NCI-H2107 (cell line): ENCODE measurements at regions not wholly inside any gene's neighbourhood (a gene's known extent, or its start where the extent isn't known, plus 50 kb on each side); places are given as distances from the start of the nearest gene placed in this dataset.

Source experiments
- DNase-seq: peaks from one replicate; lab custom pipeline; 2025; lab: John Stamatoyannopoulos, UW

DNA sequence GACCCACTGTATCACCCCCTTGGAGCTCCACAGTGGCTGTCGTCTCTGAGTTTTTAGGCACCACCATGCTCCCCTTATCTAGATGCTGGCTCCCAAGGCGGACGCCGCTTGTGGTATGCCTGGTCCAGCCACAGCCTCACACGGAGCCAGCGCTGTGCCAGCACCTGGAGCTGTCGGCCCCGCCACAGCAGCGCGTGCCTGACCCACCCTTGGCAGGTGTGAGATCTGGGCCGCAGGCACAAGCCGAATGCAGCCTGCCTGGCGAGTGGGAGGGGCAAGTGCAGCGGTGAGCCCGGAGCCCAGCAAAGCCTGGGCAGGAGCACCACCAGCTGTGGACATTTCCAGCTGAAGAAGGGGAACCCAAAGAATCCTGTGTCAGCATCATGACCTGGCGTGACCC is 91.9 kb upstream of the BACE2 start:
- no peak for DNase-seq

- DNase-seq = no peak
Observed at GRCh38 chr21:41079159-41079558, 88.8 kb upstream of the BACE2 start.

DNA sequence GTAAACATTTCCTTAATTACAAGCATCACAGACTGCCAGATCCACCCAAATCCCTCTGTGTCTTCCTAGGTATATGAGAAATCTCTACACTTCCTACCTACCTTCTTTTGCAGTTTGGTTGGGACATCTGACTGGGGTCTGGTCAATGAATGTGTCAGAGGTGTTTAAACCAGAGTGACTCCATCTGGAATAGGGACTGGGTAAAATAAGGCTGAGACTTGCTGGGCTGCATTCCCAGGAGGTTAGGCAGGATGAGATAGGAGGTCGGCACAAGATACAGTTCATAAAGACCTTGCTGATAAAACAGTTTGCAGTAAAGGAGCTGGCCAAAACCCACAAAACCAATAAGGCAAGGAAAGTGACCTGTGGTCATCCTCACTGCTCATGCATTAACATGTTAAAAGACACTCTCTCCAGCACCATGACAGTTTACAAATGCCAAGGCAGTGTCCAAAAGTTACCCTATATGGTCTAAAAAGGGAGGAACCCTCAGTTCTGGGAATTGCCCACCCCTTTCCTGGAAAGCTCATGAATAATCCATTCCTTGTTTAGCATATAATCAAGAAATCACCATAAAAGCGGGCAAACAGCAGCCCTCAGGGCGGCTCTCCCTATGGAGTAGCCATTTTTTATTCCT is 87.4 kb upstream of the BACE2 start:
- DNase-seq = no peak

DNA sequence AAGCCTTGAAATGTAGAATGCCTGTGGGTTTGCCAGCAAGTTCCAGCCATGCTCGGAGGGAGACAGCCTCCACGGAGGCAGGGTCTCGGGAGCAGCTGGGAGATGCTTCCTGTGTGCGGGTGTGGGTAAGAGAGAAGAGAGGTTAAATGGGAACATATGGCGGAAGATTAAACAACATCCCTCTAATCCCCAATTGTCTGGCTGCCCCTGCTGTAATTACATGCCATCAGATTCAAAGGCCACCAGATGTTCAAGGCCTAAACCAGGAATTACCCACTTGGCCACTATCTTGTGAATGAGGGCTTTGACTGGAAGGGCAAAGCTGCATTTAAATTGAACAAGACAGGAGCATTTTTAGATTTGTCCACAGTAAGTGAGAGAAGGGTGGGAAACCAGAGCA is 81.4 kb upstream of the BACE2 start:
- DNase-seq = no peak

DNA sequence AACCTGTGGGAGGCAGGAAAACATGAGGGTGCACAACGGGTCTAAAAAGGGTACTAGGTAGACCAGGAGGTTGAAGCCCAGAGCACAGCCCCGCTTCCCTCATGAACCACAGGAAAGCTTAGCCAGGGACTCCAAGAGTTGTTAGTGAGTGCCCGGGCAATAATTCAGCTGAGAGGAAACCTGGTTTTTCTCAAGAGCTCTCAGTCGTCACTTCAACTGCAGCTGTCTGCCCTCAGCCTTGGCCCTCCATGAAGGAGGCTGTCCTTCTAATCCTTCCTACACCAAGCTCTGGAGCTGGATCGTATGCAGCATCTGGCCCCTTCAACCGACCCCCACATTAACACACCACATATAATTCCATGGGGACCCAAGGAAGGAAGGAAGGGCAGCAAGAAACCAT is 77.0 kb upstream of the BACE2 start:
- no peak for DNase-seq

GRCh38 chr21:41091616-41092015 is 76.3 kb upstream of the BACE2 start:
- DNase-seq = no peak

GRCh38 chr21:41092312-41092711 is 75.6 kb upstream of the BACE2 start:
- no peak for DNase-seq

DNA sequence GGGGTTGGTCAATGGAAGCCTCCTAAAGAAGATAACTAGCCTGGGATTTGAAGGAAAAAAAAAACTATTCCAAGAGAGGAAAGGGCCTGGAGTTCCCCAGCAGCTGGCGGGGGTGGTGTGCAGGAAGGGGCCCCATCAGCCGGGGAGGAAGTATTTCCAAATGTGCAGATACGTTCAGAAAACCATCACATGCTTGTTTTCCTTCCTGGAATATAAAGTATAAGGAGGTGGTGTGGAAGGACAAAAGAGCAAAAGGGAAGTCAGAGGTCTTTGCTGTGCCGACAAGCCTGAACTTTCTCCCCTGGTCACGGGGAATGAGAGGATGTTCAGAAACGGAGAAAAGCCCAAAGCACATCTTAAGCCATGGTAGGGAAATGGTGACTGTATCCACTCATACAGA is 72.0 kb upstream of the BACE2 start:
- DNase-seq = no peak

DNA sequence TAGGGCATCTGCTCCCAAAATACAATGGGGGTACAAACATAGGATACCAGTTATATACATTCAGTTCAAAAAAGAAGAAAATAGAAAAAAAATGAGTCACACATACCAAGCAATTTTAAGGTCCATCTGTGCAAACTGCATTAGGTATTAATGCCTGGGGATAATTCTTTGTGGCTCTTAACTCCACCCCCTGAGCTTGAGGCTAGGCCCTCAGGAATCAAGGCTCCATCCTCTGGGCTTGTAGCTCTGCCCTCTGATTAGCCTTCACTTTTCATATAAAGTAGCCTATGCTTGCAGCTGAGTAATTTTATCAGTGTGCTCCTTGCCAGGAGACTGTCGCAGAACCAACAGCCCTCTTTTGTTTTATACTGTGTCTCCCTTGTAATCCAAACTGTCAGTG is 69.9 kb upstream of the BACE2 start:
- DNase-seq = no peak

DNA sequence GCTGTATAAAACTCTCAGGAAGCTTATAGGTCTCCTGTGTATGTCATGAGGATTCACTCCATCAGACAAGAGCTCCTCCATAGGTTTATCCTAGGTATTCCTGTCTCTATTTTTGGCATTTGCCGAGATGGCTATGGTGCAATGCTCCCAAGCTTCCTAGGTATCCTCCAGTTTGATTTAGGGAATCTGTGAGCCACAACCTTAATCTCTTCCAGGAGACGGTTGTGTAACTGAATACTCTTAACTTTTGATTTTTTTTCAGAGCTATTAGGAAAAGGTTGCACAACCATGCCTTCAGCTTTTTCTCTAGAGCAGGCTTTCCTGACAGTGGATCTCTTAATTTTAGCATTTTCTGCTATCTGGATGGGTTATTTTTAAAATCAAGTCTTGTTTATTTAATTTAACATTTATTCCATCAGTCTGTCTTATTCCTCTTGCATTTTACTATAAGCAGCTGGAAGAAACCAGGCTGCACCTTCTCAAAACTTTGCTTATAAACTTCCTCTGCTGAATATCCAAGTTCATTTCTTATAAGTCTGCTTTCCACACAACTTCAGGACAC is 69.4 kb upstream of the BACE2 start:
- DNase-seq = no peak

DNA sequence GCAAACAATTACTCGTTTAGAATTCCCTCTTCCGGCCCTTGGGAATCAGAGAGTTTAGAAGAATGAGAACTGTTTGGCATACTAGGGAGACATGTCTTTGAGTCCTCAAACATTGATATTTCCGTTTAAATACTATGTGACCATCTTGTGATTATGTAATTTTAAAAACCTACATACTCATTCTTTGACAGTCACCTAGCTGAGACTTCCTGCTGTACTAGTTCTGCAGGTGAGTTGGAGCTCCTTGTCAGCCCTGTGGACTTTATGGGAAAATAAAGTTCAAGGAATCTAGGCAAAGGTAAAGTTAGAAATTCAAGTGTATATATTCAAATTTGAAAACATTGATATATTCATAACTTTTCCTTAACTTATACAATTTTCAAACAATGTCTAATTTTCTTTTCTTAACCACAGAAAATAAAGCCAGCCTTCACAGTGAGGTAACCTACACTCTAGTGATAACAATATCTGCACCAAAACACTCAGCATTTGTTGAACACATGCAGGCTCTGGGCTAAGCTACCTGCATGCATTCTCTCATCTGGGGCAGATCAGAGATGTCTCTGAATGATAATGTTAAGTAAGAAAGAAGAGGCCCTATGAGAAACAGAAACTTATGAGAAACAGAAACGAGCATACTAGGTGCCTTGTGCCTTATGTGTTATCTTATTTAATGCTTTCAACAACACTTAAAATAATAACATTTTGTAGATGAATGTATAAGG is 67.0 kb upstream of the BACE2 start:
- DNase-seq = no peak

- DNase-seq = no peak
Observed at GRCh38 chr21:41102281-41102680, 65.7 kb upstream of the BACE2 start.

DNA sequence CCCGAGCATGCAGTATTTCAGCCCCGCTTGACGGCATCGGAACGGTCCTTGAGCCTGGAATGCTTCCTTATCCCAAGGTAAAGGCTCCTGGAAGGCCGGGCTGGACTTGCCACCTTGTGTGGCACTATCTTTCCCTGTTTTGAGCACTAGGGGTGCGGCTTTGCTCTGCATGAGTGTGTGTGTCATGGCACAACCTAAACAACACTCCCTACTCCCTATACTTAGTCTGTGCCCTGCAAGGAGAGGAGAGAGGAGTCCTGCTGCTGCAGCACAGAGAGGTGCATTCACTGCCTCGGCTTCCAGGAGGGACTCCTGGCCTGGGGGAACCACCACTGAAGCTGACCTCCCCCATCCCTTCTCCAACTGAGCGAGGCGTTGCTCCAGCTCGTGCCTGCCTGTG is 60.4 kb upstream of the BACE2 start:
- DNase-seq = no peak

- DNase-seq = no peak
Observed at GRCh38 chr21:41108668-41109585, 59.0 kb upstream of the BACE2 start.

DNA sequence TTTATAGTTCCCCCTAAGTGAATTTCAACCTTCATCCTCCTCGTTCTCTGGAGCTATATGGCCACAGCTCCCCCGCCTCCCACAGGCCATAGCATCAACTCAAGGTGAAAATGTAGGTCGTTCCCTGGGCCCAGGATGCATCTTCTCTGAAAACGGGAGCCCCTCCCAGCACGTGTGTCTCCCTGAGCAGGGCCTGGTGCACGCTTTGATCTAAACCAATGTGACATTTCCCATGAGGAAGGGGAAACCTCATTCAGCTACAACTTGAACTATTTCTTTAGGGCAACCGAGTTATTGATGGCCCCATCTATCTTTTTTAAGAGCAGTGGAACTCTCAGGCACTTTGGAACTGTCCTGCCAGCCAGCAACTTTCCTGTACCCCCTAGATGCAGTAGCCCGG is 57.8 kb upstream of the BACE2 start:
- DNase-seq = no peak

DNA sequence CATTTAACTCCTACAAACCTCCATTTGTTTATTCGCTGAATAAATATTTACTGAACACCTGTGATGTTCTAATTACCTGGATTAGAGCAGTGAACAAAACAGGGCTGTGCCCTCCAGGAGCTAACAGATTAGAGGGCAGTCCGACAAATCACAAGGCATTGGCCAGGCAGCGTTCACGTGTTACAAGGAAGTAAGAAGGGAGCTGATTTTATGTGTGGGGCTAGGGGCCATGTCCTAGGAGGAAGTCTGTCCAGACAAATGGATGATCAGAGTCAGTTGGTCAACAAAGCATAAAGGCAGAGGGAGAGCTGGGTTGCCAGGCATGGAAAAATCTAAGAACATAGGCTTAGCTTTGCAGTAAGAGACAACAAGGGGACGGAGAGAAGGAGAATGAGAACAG is 57.3 kb upstream of the BACE2 start:
- no peak for DNase-seq

DNA sequence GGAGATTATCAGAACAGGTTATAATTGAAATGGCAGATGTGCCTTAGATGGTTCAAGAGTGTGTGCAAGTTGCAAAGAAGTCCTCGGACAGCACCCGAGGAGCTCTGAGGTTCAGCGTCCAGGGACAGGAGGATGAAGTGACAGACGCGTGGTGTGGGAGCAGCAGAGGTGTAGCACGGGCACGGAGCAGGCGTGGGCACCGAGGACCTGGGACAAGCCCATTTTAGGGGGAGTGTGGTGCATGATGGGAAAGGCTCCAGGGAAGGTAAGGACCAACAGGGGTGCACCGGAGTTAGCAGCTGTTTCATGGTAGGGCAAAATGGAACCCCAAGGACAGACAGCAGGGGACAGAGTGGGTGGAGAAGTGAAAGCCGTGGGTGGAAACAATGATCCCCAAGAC is 56.3 kb upstream of the BACE2 start:
- no peak for DNase-seq

DNA sequence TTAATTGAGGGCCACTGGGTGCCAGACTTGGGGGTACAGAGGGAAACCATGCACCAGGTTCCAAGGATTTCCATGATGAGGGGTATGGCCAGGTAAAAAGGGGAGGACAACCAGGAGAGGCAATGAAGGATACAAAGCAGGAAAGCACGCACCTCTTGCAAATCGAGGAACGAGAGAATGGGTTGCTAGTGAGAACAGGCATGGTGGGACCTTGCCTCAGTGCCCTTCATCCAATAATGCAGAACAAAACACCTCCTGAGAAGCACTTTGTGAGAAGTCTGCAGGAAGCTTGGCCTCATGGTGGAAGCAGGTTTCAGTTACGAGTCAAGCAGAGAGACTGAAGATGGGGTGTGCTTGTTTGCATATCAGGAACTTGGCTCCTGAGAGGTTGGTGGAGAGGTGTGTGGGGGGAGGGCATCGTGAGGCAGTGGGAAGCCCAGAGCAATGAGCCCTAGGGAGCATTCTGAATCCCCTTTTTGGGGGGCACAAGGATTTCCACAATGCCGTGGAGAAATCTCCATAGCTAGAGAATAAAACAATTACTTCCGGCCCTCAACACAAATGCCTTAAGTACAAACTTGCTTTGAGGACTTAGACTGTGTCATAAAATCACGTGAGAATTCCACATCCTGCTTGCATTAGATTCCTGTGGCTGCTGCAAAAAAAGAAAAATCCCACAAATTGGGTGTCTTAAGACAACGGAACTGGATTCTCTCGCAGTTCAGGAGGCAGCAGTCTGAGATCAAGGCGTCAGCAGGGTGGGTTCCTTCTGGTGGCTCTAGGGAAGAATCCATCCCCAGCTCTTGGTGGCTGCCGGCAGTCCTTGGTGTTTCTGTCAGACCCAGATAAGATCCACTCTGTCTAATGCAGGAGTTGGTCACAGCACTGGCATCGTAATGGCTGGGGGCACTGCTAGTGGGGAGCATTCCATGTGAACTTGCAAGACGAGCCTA is 54.9 kb upstream of the BACE2 start:
- DNase-seq = no peak

DNA sequence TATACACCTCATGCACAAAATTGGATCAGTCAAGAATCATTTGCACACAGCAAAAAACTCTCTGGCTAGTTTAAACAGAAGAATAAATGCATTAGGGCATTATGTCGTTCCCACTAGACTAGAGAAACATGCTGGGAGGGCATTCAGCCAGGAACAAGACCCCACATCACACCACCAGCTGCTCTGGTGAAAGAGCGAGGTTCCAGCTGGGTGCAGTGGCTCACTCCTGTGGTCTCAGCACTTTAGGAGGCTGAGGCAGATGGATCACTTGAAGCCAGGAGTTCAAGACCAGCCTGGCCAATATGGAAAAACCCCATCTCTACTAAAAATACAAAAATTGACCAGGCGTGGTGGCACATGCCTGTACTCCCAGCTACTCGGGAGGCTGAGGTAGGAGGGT is 52.1 kb upstream of the BACE2 start:
- no peak for DNase-seq
